H54 (cell line): ENCODE measurements at regions not wholly inside any gene's neighbourhood (a gene's known extent, or its start where the extent isn't known, plus 50 kb on each side); places are given as distances from the start of the nearest gene placed in this dataset.
"Not testable (repeated sequence)": the region's sequence is repeated elsewhere in the genome, so short reads cannot be mapped to it uniquely, and the experiment has no call there.

Source experiments
- DNase-seq: peaks from one replicate; pipeline ENCODE4 v3.0.0; 2011; ENCODE audit warnings: low spot score, mixed read lengths; ENCODE audit not compliant: insufficient read length
- FAIRE-seq: peaks from 3 replicates; lab custom pipeline; 2011; peaks lifted over from hg19 to GRCh38; lab: Jason Lieb, UNC
- POLR2A ChIP-seq: IDR thresholded peaks from 2 replicates; pipeline ENCODE4 v1.6.1; 2011; ENCODE audit warnings: low read depth, mild to moderate bottlenecking, low read length

- FAIRE-seq, result no peak
- no peak for TF ChIP-seq POLR2A
Observed at GRCh38 chr22:49704345-49705215, 123.1 kb downstream of the BRD1 start.

GRCh38 chr22:49703990-49704344, 123.7 kb downstream of the BRD1 start:
- TF ChIP-seq POLR2A, result no peak
- FAIRE-seq (no peak), DNase-seq (no peak)

More at GRCh38 chr22:49704345-49705215, 123.1 kb downstream of the BRD1 start:
- DNase-seq, result no peak

- DNase-seq (no peak), FAIRE-seq (no peak)
- no peak for TF ChIP-seq POLR2A
Observed at GRCh38 chr22:49703505-49703904, 124.2 kb downstream of the BRD1 start.

- no peak for DNase-seq
- no peak for FAIRE-seq
- no peak for TF ChIP-seq POLR2A
Observed at GRCh38 chr22:49702068-49702397, 125.6 kb downstream of the BRD1 start.

- no peak for TF ChIP-seq POLR2A
- FAIRE-seq (no peak), DNase-seq (no peak)
Observed at GRCh38 chr22:49701380-49702067, 126.1 kb downstream of the BRD1 start.

GRCh38 chr22:49699928-49700498, 127.7 kb downstream of the BRD1 start:
- no peak for TF ChIP-seq POLR2A
- no peak for DNase-seq
- FAIRE-seq, result no peak

- FAIRE-seq (no peak), DNase-seq (no peak)
Observed at GRCh38 chr22:49699476-49699875, 128.2 kb downstream of the BRD1 start.

GRCh38 chr22:49698616-49699015, 129.1 kb downstream of the BRD1 start:
- FAIRE-seq, DNase-seq: not testable (repeated sequence)

More at GRCh38 chr22:49699476-49699875, 128.2 kb downstream of the BRD1 start:
- TF ChIP-seq POLR2A, result no peak

- TF ChIP-seq POLR2A, result no peak
- DNase-seq, result no peak
- FAIRE-seq, result no peak
Observed at GRCh38 chr22:49697047-49697446, 130.6 kb downstream of the BRD1 start.

- FAIRE-seq, result no peak
- no peak for TF ChIP-seq POLR2A
- DNase-seq, result no peak
Observed at GRCh38 chr22:49694462-49695260, 133.0 kb downstream of the BRD1 start.

GRCh38 chr22:49693848-49694247, 133.8 kb downstream of the BRD1 start:
- TF ChIP-seq POLR2A, result no peak
- no peak for FAIRE-seq
- no peak for DNase-seq

GRCh38 chr22:49693416-49693815, 134.3 kb downstream of the BRD1 start:
- no peak for TF ChIP-seq POLR2A
- DNase-seq (no peak), FAIRE-seq (no peak)

- FAIRE-seq (no peak), DNase-seq (no peak)
- TF ChIP-seq POLR2A, result no peak
Observed at GRCh38 chr22:49692499-49693225, 135.0 kb downstream of the BRD1 start.

GRCh38 chr22:49691256-49691655, 136.4 kb downstream of the BRD1 start:
- FAIRE-seq, result no peak

More at GRCh38 chr22:49691256-49691655, 136.4 kb downstream of the BRD1 start:
- no peak for TF ChIP-seq POLR2A
- DNase-seq, result no peak
